ENCODE measurements at regions not wholly inside any gene's neighbourhood (a gene's known extent, or its start where the extent isn't known, plus 50 kb on each side); places are given as distances from the start of the nearest gene placed in this dataset.

- TF ChIP-seq, protein P1, sequence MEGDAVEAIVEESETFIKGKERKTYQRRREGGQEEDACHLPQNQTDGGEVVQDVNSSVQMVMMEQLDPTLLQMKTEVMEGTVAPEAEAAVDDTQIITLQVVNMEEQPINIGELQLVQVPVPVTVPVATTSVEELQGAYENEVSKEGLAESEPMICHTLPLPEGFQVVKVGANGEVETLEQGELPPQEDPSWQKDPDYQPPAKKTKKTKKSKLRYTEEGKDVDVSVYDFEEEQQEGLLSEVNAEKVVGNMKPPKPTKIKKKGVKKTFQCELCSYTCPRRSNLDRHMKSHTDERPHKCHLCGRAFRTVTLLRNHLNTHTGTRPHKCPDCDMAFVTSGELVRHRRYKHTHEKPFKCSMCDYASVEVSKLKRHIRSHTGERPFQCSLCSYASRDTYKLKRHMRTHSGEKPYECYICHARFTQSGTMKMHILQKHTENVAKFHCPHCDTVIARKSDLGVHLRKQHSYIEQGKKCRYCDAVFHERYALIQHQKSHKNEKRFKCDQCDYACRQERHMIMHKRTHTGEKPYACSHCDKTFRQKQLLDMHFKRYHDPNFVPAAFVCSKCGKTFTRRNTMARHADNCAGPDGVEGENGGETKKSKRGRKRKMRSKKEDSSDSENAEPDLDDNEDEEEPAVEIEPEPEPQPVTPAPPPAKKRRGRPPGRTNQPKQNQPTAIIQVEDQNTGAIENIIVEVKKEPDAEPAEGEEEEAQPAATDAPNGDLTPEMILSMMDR (IDR thresholded peaks at IDR 0.05 in 2 of 3, conservative IDR thresholded peaks at IDR 0.05 in 1 of 3; ENCODE audit: borderline replicate concordance in 1 of 3, insufficient read depth in 1 of 3, low read depth in 2 of 3, low read length in 2 of 3), result no peak
- TF ChIP-seq SP1 (IDR thresholded peaks at IDR 0.05; ENCODE audit: low read depth), result no peak
- no peak for TF ChIP-seq CBX3 (IDR thresholded peaks at IDR 0.05; ENCODE audit: low read depth)
- TF ChIP-seq POLR2A (IDR thresholded peaks at IDR 0.05; ENCODE audit: borderline replicate concordance, extremely low read depth, insufficient read depth, insufficient read length), result no peak
- no peak for TF ChIP-seq EZH2 (IDR thresholded peaks at IDR 0.05)
Measured at GRCh38 chr10:133034762-133035161, 53.0 kb upstream of the ADGRA1 start (continued).

- DNase-seq (ENCODE audit: low read depth, low spot score) (no peak), ATAC-seq (no peak)
- RAD21 ChIA-PET (ENCODE audit: low non-redundant PET in 1 of 2, low total read pairs in 2 of 2, uncharacterized antibody in 2 of 2, unreplicated experiment in 2 of 2), result no interaction called here
- CTCF ChIA-PET, result no interaction called here
- Histone ChIP-seq H3K4me2 (ENCODE audit: low read length) (no peak overlapping the region), H3K36me3 (ENCODE audit: control insufficient read depth in 1 of 2, insufficient read depth in 2 of 2, low read length in 2 of 2) (no peaks in the 10 kb centered on the region), H2AFZ (ENCODE audit: low read depth, low read length, poor library complexity, severe bottlenecking) (no peak overlapping the region), H3K27ac (ENCODE audit: low read depth, low read length) (no peak overlapping the region), H3K4me3 (replicated peaks in 1 of 2; ENCODE audit: low read depth in 1 of 2, low read length in 2 of 2) (no peak overlapping the region), H3K9ac (ENCODE audit: low read length) (no peak overlapping the region), H3K79me2 (ENCODE audit: insufficient read depth, low read length) (no peaks in the 10 kb centered on the region), H3K27me3 (ENCODE audit: insufficient read depth, low read length) (no peaks in the 10 kb centered on the region), H4K20me1 (ENCODE audit: insufficient read depth) (no peaks in the 10 kb centered on the region), H3K9me3 (ENCODE audit: control insufficient read depth in 1 of 2, insufficient read depth in 1 of 2, low read depth in 1 of 2, low read length in 2 of 2) (no peaks in the 10 kb centered on the region), H3K9me2 (ENCODE audit: insufficient read depth) (no peaks in the 10 kb centered on the region), H3K4me1 (ENCODE audit: control insufficient read depth in 1 of 2, insufficient read depth in 2 of 2, low read length in 2 of 2) (no peaks in the 10 kb centered on the region)
- POLR2A ChIA-PET, result no interaction called here
- intact Hi-C loops (cut with micrococcal nuclease), result no loop called here
- BruUV-seq (replicated peaks), result no TSS peak
- no peak for TF ChIP-seq ZFX (IDR thresholded peaks at IDR 0.05)
- TF ChIP-seq, protein P2, sequence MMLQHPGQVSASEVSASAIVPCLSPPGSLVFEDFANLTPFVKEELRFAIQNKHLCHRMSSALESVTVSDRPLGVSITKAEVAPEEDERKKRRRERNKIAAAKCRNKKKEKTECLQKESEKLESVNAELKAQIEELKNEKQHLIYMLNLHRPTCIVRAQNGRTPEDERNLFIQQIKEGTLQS (IDR thresholded peaks at IDR 0.05), result no peak
- TF ChIP-seq CBX3 (IDR thresholded peaks at IDR 0.05; ENCODE audit: low read depth), result no peak
- no peak for TF ChIP-seq EZH2 (IDR thresholded peaks at IDR 0.05)
- TF ChIP-seq, protein P3, sequence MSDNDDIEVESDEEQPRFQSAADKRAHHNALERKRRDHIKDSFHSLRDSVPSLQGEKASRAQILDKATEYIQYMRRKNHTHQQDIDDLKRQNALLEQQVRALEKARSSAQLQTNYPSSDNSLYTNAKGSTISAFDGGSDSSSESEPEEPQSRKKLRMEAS (IDR thresholded peaks at IDR 0.05), result no peak
- TF ChIP-seq, protein P1 (IDR thresholded peaks at IDR 0.05 in 2 of 3, conservative IDR thresholded peaks at IDR 0.05 in 1 of 3; ENCODE audit: borderline replicate concordance in 1 of 3, insufficient read depth in 1 of 3, low read depth in 2 of 3, low read length in 2 of 3), result no peak
- TF ChIP-seq SP1 (IDR thresholded peaks at IDR 0.05; ENCODE audit: low read depth), result no peak
- TF ChIP-seq REST (IDR thresholded peaks at IDR 0.05; ENCODE audit: low read depth), result no peak
- TF ChIP-seq RAD21 (IDR thresholded peaks at IDR 0.05; ENCODE audit: low read depth), result no peak
- TF ChIP-seq ZNF274 (IDR thresholded peaks at IDR 0.05; ENCODE audit: low read depth, low read length), result no peak
- TF ChIP-seq POLR2A (IDR thresholded peaks at IDR 0.05; ENCODE audit: borderline replicate concordance, extremely low read depth, insufficient read depth, insufficient read length), result no peak
- TF ChIP-seq SRF (IDR thresholded peaks at IDR 0.05; ENCODE audit: low read depth), result no peak
- TF ChIP-seq JUND (IDR thresholded peaks at IDR 0.05), result no peak
Measured at GRCh38 chr10:133034092-133034491, 53.6 kb upstream of the ADGRA1 start.
